HepG2 (cell line): ENCODE measurements at regions not wholly inside any gene's neighbourhood (a gene's known extent, or its start where the extent isn't known, plus 50 kb on each side); places are given as distances from the start of the nearest gene placed in this dataset.
A peak's percentile ranks its signal among the peaks of the same experiment; 100 is the strongest.

Experiments used
- ATAC-seq: fragments of 200-7000 bp; cut with Tn5 transposase; 3 replicates; pipeline ENCODE4 v1.9.1; 2020; ENCODE audit warnings: mild to moderate bottlenecking, moderate library complexity
- BruUV-seq: library from RNA; stranded (reverse); fragments of 400-500 nt; replicated peaks from 2 replicates; lab custom pipeline; 2021; lab: Mats Ljungman, UMichigan
- CTCF ChIA-PET: fragments of 300-600 bp; formaldehyde crosslinking; extraction: SDS; loops from one replicate; lab custom pipeline; 2021; ENCODE audit warnings: low total read pairs, inconsistent platforms, low intra/inter-chr PET ratio; lab: Yijun Ruan, JAX
- POLR2A ChIA-PET: fragments of 350-600 bp; sonication (Branson Sonifier 250); formaldehyde crosslinking; loops from one replicate; lab custom pipeline; 2020; ENCODE audit warnings: antibody characterized with exemption, inconsistent platforms; lab: Yijun Ruan, JAX
- DNase-seq: peaks from one replicate; pipeline ENCODE4 v3.0.0-alpha.2; 2015; ENCODE audit warnings: low spot score
- FAIRE-seq: peaks from 3 replicates; lab custom pipeline; 2011; peaks lifted over from hg19 to GRCh38; lab: Jason Lieb, UNC
- H2AFZ ChIP-seq: one replicate; pipeline ENCODE4 v1.6.1; 2011; ENCODE audit warnings: low read length, inconsistent platforms
- H3K27ac ChIP-seq: fragments of 300-600 bp; 3 replicates; pipeline ENCODE4 v1.8.0; 2011; ENCODE audit warnings: mixed run types, mild to moderate bottlenecking, mixed read lengths, low read length, inconsistent platforms; ENCODE audit not compliant: insufficient read depth; ENCODE audit errors: extremely low read length
- H3K27me3 ChIP-seq, 2 experiments: fragments of 200-600 bp in 1 of 2; 2 replicates in 1 of 2; 3 replicates in 1 of 2; pipeline versions ENCODE4 v1.6.0 to v1.8.0; 2011; ENCODE audit warnings: low read length in 2 of 2, mild to moderate bottlenecking in 2 of 2, moderate library complexity in 2 of 2, inconsistent platforms in 1 of 2; ENCODE audit not compliant: insufficient read depth in 2 of 2, control insufficient read depth in 1 of 2
- H3K36me3 ChIP-seq, 2 experiments: fragments of 200-600 bp in 1 of 2; replicated peaks in 1 of 2; 2 replicates in 1 of 2; 3 replicates in 1 of 2; pipeline versions ENCODE4 v1.5.1 to v1.8.0; 2011; ENCODE audit warnings: low read length in 2 of 2, inconsistent platforms in 1 of 2; ENCODE audit not compliant: insufficient read depth in 2 of 2, control insufficient read depth in 1 of 2
- H3K4me1 ChIP-seq: 2 replicates; pipeline ENCODE4 v1.5.1; 2012; ENCODE audit warnings: low read length, inconsistent platforms; ENCODE audit not compliant: insufficient read depth
- H3K4me2 ChIP-seq: 2 replicates; pipeline ENCODE4 v1.6.0; 2011; ENCODE audit warnings: low read depth, low read length, inconsistent platforms
- H3K4me3 ChIP-seq, 3 experiments: fragments of 200-600 bp in 1 of 3; sonication (generic), shearing (Covaris generic) in 1 of 3; replicated peaks in 1 of 3; 2 replicates each; pipeline ENCODE4 v1.5.1; 2011 to 2016; ENCODE audit warnings: low read length in 3 of 3, inconsistent platforms in 2 of 3, low read depth in 2 of 3, mild to moderate bottlenecking in 2 of 3, control low read depth in 1 of 3, mixed read lengths in 1 of 3; ENCODE audit not compliant: insufficient read depth in 1 of 3
- H3K79me2 ChIP-seq: one replicate; pipeline ENCODE4 v1.6.1; 2011; ENCODE audit warnings: low read length, inconsistent platforms; ENCODE audit not compliant: insufficient read depth
- H3K9ac ChIP-seq: 2 replicates; pipeline ENCODE4 v1.6.0; 2011; ENCODE audit warnings: mild to moderate bottlenecking, low read depth, low read length, inconsistent platforms; ENCODE audit not compliant: insufficient read depth
- H3K9me3 ChIP-seq: 2 replicates; pipeline ENCODE4 v1.5.1; 2012; ENCODE audit warnings: mild to moderate bottlenecking, low read length
- H4K20me1 ChIP-seq: 2 replicates; pipeline ENCODE4 v1.6.0; 2011; ENCODE audit warnings: inconsistent platforms, mild to moderate bottlenecking, low read length, moderate library complexity; ENCODE audit not compliant: insufficient read depth
- ATF7 ChIP-seq, 2 experiments: fragments of 450-650 bp in 1 of 2; sonication (generic) in 1 of 2; formaldehyde crosslinking in 1 of 2; IDR thresholded peaks; 2 replicates each; pipeline versions ENCODE4 v1.4.0 to v1.6.1; 2016 to 2020; ENCODE audit warnings: antibody characterized with exemption in 1 of 2, mild to moderate bottlenecking in 1 of 2, missing genetic modification reagents in 1 of 2
- CBX5 ChIP-seq: sonication (generic); formaldehyde crosslinking; IDR thresholded peaks from 2 replicates; pipeline ENCODE4 v1.4.0; 2020; ENCODE audit warnings: missing genetic modification reagents, borderline replicate concordance
- CEBPB ChIP-seq: IDR thresholded peaks from 2 replicates; pipeline ENCODE4 v1.6.1; 2011; ENCODE audit warnings: low read depth, low read length, improper control_type of control experiment, borderline replicate concordance
- DNMT1 ChIP-seq: sonication (generic); formaldehyde crosslinking; IDR thresholded peaks from 2 replicates; pipeline ENCODE4 v1.5.1; 2020; ENCODE audit warnings: mild to moderate bottlenecking, missing genetic modification reagents
- MTF2 ChIP-seq: sonication (generic); formaldehyde crosslinking; IDR thresholded peaks from 2 replicates; pipeline ENCODE4 v1.5.0; 2020; ENCODE audit warnings: missing genetic modification reagents, borderline replicate concordance
- REXO4 ChIP-seq: sonication (generic); formaldehyde crosslinking; IDR thresholded peaks from 2 replicates; pipeline ENCODE4 v1.8.0; 2022; ENCODE audit warnings: missing genetic modification reagents, mild to moderate bottlenecking, borderline replicate concordance
- ZNF432 ChIP-seq: sonication (generic); formaldehyde crosslinking; IDR thresholded peaks from 2 replicates; pipeline ENCODE4 v1.5.0; 2020; ENCODE audit warnings: missing genetic modification reagents, mild to moderate bottlenecking, borderline replicate concordance
- ZNF781 ChIP-seq: sonication (generic); formaldehyde crosslinking; IDR thresholded peaks from 2 replicates; pipeline ENCODE4 v1.5.1; 2020; ENCODE audit warnings: borderline replicate concordance, mild to moderate bottlenecking, missing genetic modification reagents; ENCODE audit errors: not compliant biosample characterization
- WGBS: methylation state at CpG from one replicate; pipeline ENCODE4 v1.1.6; 2017; ENCODE audit warnings: low lambda C conversion rate; 5-methylcytosine and 5-hydroxymethylcytosine counted together
- in situ Hi-C: cut with HindIII; loops from 2 replicates; pipeline ENCODE4 v1.10.0; 2017; ENCODE audit warnings: low pct_unique_long_range_greater_than_20kb; ENCODE audit not compliant: extremely low pct_ligation_motif_present
- intact Hi-C: fragments of 100-400 bp; cut with micrococcal nuclease; formaldehyde crosslinking; loops from one replicate; pipeline ENCODE4 v1.10.0; 2022; ENCODE audit not compliant: unreplicated experiment
- TF ChIP-seq, protein P1 (sequence below): sonication (generic); formaldehyde crosslinking; IDR thresholded peaks from 2 replicates; pipeline ENCODE4 v1.9.0; 2022; ENCODE audit warnings: low read depth, missing genetic modification reagents

GRCh38 chr3:154799800-154800199 lies 280.3 kb upstream of the MME start:
- DNase-seq, result no peak
- no peaks in the 10 kb centered on the region for H3K79me2 ChIP-seq
- H3K4me3 ChIP-seq, result no peak overlapping the region
- no peaks in the 10 kb centered on the region for H4K20me1 ChIP-seq
- TF ChIP-seq ZNF432 (CRISPR knock-in tag), result no peak
- no peak for TF ChIP-seq REXO4 (CRISPR knock-in tag)
- TF ChIP-seq DNMT1, result no peak
- TF ChIP-seq ATF7 (IDR thresholded peaks at IDR 0.05), result peak; percentile 81
- TF ChIP-seq ATF7 (CRISPR knock-in tag; IDR thresholded peaks at IDR 0.05), result no peak
- TF ChIP-seq CEBPB, result peak; percentile 16; the same call in 1 of the 2 replicates
- TF ChIP-seq, all 625 proteins: peak for 2
- POLR2A ChIA-PET, result no interaction called here
- Histone ChIP-seq H3K9ac (no peak overlapping the region), H3K9me3 (peaks cover 5% of the 10 kb centered on the region; the same call in 1 of the 2 replicates), H3K27me3 (no peaks in the 10 kb centered on the region), H3K4me2 (no peak overlapping the region), H2AFZ (no peak overlapping the region), H3K4me1 (no peaks in the 10 kb centered on the region), H3K36me3 (no peaks in the 10 kb centered on the region), H3K27ac (no peak overlapping the region)
- intact Hi-C loops (no loop called here), in situ Hi-C loops (no loop called here)
- no TSS peak for BruUV-seq
- CTCF ChIA-PET, result no interaction called here
- ATAC-seq, result no peak
- WGBS, result 1% methylated on average over 2 of the region's 2 CpGs
- FAIRE-seq, result no peak

GRCh38 chr3:154795582-154795981 lies 284.5 kb upstream of the MME start:
- Histone ChIP-seq H4K20me1 (no peaks in the 10 kb centered on the region), H3K4me1 (no peaks in the 10 kb centered on the region)
- POLR2A ChIA-PET, result no interaction called here
- TF ChIP-seq, protein P1, sequence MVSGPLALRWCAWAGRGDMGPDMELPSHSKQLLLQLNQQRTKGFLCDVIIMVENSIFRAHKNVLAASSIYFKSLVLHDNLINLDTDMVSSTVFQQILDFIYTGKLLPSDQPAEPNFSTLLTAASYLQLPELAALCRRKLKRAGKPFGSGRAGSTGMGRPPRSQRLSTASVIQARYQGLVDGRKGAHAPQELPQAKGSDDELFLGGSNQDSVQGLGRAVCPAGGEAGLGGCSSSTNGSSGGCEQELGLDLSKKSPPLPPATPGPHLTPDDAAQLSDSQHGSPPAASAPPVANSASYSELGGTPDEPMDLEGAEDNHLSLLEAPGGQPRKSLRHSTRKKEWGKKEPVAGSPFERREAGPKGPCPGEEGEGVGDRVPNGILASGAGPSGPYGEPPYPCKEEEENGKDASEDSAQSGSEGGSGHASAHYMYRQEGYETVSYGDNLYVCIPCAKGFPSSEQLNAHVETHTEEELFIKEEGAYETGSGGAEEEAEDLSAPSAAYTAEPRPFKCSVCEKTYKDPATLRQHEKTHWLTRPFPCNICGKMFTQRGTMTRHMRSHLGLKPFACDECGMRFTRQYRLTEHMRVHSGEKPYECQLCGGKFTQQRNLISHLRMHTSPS (CRISPR knock-in tag), result no peak
- TF ChIP-seq ZNF781 (CRISPR knock-in tag), result no peak
- no peak for TF ChIP-seq CBX5 (CRISPR knock-in tag)
- TF ChIP-seq MTF2 (CRISPR knock-in tag), result no peak
- TF ChIP-seq, all 625 proteins: peak for 0
- no peak overlapping the region for H3K4me3 ChIP-seq
- in situ Hi-C loops, result no loop called here
- H2AFZ ChIP-seq, result no peak overlapping the region
- H3K9ac ChIP-seq, result no peak overlapping the region
- CTCF ChIA-PET, result no interaction called here
- FAIRE-seq, result no peak
- H3K4me2 ChIP-seq, result no peak overlapping the region
- WGBS, result 14% methylated on average over 2 of the region's 2 CpGs
- no peaks in the 10 kb centered on the region for H3K79me2 ChIP-seq
- H3K27me3 ChIP-seq, result no peaks in the 10 kb centered on the region
- H3K36me3 ChIP-seq, result no peaks in the 10 kb centered on the region
- ATAC-seq, result no peak
- BruUV-seq, result no TSS peak
- intact Hi-C loops, result no loop called here
- no peak for DNase-seq
- H3K27ac ChIP-seq, result no peak overlapping the region
- H3K9me3 ChIP-seq, result no peaks in the 10 kb centered on the region
